Activated CD8-positive, alpha-beta T cell treated with anti-CD3 and anti-CD28 coated beads, Interleukin-2, amount 10 ng/mL, durations not matched to agents 7 days and 5 days (primary cell): ENCODE measurements at regions not wholly inside any gene's neighbourhood (a gene's known extent, or its start where the extent isn't known, plus 50 kb on each side); places are given as distances from the start of the nearest gene placed in this dataset.
"Not testable (repeated sequence)": the region's sequence is repeated elsewhere in the genome, so short reads cannot be mapped to it uniquely, and the experiment has no call there.

Experiments used
- ATAC-seq: fragments of 150-1000 bp; cut with Tn5 transposase; one replicate; pipeline ENCODE4 v1.10.0; 2021; ENCODE audit warnings: moderate library complexity
- CTCF ChIA-PET: fragments of 350-600 bp; sonication (Branson Sonifier 250); formaldehyde crosslinking; loops from one replicate; lab custom pipeline; 2021; ENCODE audit warnings: antibody characterized with exemption; lab: Charles Lee
- POLR2A ChIA-PET: fragments of 350-600 bp; sonication (Branson Sonifier 250); formaldehyde crosslinking; loops from one replicate; lab custom pipeline; 2021; ENCODE audit warnings: antibody characterized with exemption; lab: Charles Lee
- DNase-seq: peaks from one replicate; pipeline ENCODE4 v3.0.0-alpha.2; 2020
- H3K27ac Mint-ChIP-seq: one replicate; pipeline ENCODE4 v1.8.0; 2021; ENCODE audit warnings: mild to moderate bottlenecking, mixed read lengths
- H3K27me3 Mint-ChIP-seq: one replicate; pipeline ENCODE4 v1.8.0; 2021; ENCODE audit warnings: low read depth, mixed read lengths
- H3K36me3 Mint-ChIP-seq: one replicate; pipeline ENCODE4 v1.8.0; 2021; ENCODE audit warnings: low read depth, mixed read lengths
- H3K4me1 Mint-ChIP-seq: one replicate; pipeline ENCODE4 v1.8.0; 2021; ENCODE audit warnings: low read depth, mixed read lengths
- H3K4me3 Mint-ChIP-seq: one replicate; pipeline ENCODE4 v1.8.0; 2021; ENCODE audit warnings: mild to moderate bottlenecking, mixed read lengths
- H3K9me3 Mint-ChIP-seq: one replicate; pipeline ENCODE4 v1.8.0; 2022; ENCODE audit warnings: mixed read lengths; ENCODE audit not compliant: insufficient read depth

DNA sequence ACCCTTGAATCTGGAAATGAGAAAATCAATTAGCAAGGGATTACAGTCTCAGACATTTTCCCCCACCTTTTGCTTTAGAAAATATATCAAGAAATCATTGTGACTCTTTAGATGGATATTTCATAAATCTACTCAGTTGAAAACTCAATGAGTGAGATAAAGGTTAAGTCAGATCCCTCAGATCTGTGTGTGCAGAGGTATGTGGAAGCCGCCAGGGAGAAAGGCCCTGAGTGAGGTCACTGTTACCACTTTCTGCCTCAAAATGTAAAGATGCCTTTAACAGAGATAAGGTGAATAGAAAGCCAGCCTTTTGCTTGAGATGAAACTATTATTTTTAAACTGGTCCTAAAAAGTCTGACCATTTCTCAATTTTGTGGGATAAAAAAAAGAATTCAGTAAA, 225.6 kb upstream of the HES1 start:
- H3K9me3 Mint-ChIP-seq: no peaks in the 10 kb centered on the region
- no peak overlapping the region for H3K27ac Mint-ChIP-seq

DNA sequence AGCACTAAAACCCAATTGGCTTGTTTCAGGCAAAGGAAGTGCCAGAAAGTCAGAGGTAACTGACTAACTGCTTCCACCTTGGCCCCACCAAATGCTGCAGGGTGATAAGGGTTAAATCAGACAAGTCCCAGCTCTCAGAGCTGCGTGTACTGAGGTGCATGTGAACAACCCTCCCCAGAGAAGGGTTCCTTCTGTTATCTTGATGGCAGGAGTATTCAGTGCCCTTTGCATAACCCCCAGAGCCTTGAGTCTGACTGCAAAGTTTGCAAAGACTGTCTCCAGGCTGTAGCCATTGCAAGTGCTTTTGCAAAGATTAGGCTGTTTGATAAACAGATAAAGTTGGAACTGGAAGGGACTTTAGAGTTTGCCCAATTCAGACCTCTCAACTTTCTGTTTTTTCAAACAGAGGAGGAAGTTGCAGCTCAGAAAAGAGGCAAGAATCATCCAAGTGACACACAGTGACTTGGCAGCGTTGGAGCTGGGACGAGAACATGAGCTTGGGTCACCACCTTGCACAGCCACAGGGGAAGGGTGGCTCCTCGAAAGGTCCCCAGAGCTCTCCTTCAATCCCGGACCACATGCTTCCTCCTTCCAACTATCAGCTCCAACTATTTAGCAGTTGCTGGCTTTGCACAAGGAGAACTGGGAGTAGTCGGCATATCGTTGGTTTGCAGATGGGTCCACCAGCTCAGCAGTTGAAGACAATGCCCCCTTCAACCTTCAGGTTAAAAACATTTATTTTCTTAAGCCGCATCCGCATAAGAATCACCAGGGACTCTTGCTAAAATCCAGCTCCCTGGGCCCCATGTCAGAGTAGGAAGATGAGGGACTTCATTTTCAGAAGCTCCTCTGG, 224.8 kb upstream of the HES1 start:
- Mint-ChIP-seq H3K27me3 (peaks cover 9% of the 10 kb centered on the region), H3K27ac (no peak overlapping the region), H3K36me3 (no peaks in the 10 kb centered on the region), H3K4me3 (no peak overlapping the region), H3K9me3 (no peaks in the 10 kb centered on the region), H3K4me1 (peaks cover 4% of the 10 kb centered on the region)
- POLR2A ChIA-PET: no interaction called here
- CTCF ChIA-PET: no interaction called here
- no peak for DNase-seq
- no peak for ATAC-seq

More for the DNA sequence above, 225.6 kb upstream of the HES1 start:
- ChIA-PET POLR2A (no interaction called here), CTCF (no interaction called here)
- H3K4me3 Mint-ChIP-seq: no peak overlapping the region
- peaks cover 7% of the 10 kb centered on the region for H3K27me3 Mint-ChIP-seq
- ATAC-seq: no peak
- H3K4me1 Mint-ChIP-seq: peaks cover 4% of the 10 kb centered on the region
- DNase-seq: no peak
- H3K36me3 Mint-ChIP-seq: no peaks in the 10 kb centered on the region

DNA sequence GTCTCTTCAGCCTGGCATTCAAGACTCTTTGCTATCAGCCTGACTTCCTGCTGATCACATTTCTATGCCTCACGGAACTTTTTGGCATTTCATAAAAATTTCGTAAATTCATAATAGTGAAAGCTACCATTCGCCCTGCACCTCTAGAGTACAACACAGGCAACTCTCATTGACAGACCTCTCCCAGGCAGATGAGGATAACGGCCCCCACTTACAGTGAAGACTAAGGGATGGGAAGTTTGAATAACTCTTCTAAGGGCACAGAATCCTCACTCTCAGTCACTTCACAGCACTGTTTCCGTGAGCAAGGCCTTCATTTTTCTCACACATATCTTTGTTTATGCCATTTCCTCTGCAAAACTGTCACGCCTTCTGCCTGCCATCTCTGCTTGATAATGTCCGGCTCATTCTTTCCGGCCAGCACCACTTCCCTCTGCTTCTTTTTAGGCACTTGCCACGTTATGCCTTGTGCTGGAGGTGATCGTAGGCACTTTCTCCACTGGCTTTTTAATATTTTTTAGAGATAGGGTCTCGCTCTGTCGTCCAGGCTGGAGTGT, 224.1 kb upstream of the HES1 start:
- H3K4me1 Mint-ChIP-seq: peaks cover 4% of the 10 kb centered on the region
- ChIA-PET POLR2A (no interaction called here), CTCF (no interaction called here)
- no peak for DNase-seq
- no peaks in the 10 kb centered on the region for H3K36me3 Mint-ChIP-seq
- peaks cover 12% of the 10 kb centered on the region for H3K27me3 Mint-ChIP-seq
- H3K27ac Mint-ChIP-seq: no peak overlapping the region
- ATAC-seq: no peak
- H3K4me3 Mint-ChIP-seq: no peak overlapping the region
- H3K9me3 Mint-ChIP-seq: no peaks in the 10 kb centered on the region

DNA sequence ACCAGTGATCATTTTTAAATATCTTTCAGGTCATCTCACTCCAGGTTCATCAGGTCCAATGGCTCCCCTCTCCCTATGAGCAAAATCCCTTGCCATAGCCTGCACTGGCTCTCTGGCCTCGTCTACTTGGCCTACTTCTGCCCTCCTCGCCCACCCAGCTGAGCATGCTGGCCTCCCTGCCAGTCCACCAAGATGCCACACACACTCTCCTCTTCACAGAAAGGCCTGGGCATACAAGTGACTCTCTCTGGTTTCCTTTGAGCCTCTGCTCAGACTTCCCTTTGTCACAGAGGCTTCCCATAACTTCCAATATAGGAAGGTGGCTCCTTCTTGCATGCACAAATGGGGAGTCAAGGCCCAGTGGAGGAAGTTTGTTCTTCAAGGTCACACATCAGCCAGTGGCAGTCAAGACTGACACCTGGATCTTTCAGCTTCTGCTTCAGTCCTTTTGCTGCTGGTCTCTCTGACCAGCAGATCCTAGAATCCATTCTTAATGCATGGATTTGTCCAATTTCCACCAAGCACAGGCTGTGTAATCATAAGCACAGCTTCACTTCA, 223.2 kb upstream of the HES1 start:
- ATAC-seq (no peak), DNase-seq (no peak)
- Mint-ChIP-seq H3K4me3 (no peak overlapping the region), H3K36me3 (no peaks in the 10 kb centered on the region), H3K27me3 (peaks cover 12% of the 10 kb centered on the region), H3K9me3 (no peaks in the 10 kb centered on the region), H3K27ac (no peak overlapping the region), H3K4me1 (peaks cover 4% of the 10 kb centered on the region)
- POLR2A ChIA-PET: no interaction called here
- CTCF ChIA-PET: no interaction called here

DNA sequence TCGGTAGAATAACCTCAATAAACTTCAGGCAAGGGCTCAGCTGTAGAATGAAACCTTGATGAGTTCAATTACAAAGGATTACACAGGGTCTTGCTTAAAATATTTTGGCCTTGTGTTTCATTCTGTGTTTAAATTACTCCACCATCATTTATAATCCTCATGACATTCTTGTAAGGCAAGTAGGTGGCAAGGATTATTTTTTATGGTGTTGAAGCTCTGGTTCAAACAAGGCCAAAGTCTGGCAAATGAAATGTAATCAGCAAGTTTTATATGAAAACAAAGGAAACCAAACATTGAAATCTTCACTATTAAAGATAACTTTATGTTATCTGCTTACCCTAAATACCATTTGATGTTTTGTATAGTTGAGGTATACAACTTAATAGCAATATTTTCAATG, 221.3 kb upstream of the HES1 start:
- peaks cover 13% of the 10 kb centered on the region for H3K27me3 Mint-ChIP-seq
- DNase-seq: no peak

DNA sequence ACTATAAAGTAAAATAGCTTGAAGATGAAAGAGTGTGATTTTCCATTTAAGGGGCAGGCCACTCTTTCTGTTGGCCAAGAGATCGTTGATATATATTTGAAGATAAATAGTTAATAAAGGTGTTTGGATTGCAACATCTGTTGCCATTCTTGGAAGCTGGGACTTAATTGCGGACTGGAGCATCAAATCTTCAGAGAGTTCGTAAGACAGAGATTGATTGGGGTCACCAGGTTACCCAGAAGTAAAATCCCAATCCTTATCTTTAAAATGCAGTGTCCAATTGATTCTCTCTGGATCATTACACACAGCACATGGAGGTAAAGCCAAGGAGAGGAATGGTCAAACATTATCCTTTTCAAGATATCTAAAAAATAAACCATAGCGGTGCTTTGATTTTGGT, 220.8 kb upstream of the HES1 start:
- no peak overlapping the region for H3K27ac Mint-ChIP-seq
- peaks cover 13% of the 10 kb centered on the region for H3K27me3 Mint-ChIP-seq
- CTCF ChIA-PET: interaction anchor here (1.5 kb wide), 1 partner anchor 401 kb away, joined by 5 read pairs; no protein-coding TSS in a partner anchor
- no peaks in the 10 kb centered on the region for H3K36me3 Mint-ChIP-seq
- POLR2A ChIA-PET: no interaction called here
- ATAC-seq: no peak
- no peak for DNase-seq
- peaks cover 4% of the 10 kb centered on the region for H3K4me1 Mint-ChIP-seq
- no peaks in the 10 kb centered on the region for H3K9me3 Mint-ChIP-seq
- no peak overlapping the region for H3K4me3 Mint-ChIP-seq

More for the DNA sequence above, 221.3 kb upstream of the HES1 start:
- Mint-ChIP-seq H3K4me3 (no peak overlapping the region), H3K9me3 (no peaks in the 10 kb centered on the region), H3K27ac (no peak overlapping the region), H3K36me3 (no peaks in the 10 kb centered on the region), H3K4me1 (peaks cover 4% of the 10 kb centered on the region)
- ATAC-seq: no peak
- POLR2A ChIA-PET: no interaction called here
- CTCF ChIA-PET: interaction anchor here (1.5 kb wide), 1 partner anchor 401 kb away, joined by 5 read pairs; no protein-coding TSS in a partner anchor

DNA sequence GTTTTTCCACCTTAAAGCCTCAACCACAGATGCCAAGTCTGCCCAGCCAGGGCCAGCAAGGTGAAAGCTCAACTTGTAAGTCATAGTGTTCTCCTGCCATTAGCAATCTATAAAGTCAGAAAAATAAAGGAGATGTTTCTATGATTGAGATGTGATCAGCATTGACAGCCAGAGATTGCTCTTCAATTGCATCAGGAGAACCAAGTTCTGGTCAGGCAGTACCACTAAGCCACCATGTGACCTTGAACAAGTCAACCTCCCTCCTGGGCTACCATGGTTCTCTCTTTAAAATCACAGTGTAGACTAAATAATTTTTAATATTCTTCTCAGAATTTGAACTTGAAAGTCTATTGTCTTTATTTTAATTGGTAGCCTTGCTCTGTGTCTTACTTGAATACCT, 220.3 kb upstream of the HES1 start:
- Mint-ChIP-seq H3K27me3 (peaks cover 13% of the 10 kb centered on the region), H3K9me3 (no peaks in the 10 kb centered on the region), H3K36me3 (no peaks in the 10 kb centered on the region), H3K4me3 (no peak overlapping the region), H3K27ac (no peak overlapping the region), H3K4me1 (peaks cover 4% of the 10 kb centered on the region)
- ChIA-PET POLR2A (no interaction called here), CTCF (interaction anchor here (1.5 kb wide), 1 partner anchor 400 kb away, joined by 5 read pairs; no protein-coding TSS in a partner anchor)
- ATAC-seq (no peak), DNase-seq (no peak)

DNA sequence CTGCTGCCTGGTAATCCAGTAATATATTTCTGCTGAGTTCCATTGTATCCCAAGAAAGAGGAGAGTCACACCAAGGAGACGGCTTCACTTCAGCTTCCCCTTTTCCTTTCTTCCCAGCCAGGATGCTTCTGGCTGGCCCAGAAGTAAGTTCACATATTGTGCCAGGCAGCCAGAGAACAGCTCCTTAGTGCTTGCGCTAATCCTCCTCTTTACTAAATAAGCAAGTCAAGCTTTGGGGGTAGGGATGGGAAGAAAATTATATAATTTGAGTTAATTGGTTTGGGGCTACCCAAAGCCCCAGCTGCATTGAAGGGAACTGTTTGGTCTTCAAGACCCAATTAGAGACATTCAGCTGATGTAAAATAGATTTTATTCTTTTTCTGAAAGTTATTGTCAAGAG, 218.8 kb upstream of the HES1 start:
- Mint-ChIP-seq H3K9me3 (no peaks in the 10 kb centered on the region), H3K36me3 (no peaks in the 10 kb centered on the region), H3K4me1 (no peaks in the 10 kb centered on the region), H3K27me3 (peaks cover 13% of the 10 kb centered on the region), H3K4me3 (no peak overlapping the region), H3K27ac (no peak overlapping the region)
- ChIA-PET POLR2A (no interaction called here), CTCF (interaction anchor here (1.2 kb wide), 1 partner anchor 53 kb away, joined by 3 read pairs; no protein-coding TSS in a partner anchor)
- ATAC-seq: no peak
- no peak for DNase-seq

DNA sequence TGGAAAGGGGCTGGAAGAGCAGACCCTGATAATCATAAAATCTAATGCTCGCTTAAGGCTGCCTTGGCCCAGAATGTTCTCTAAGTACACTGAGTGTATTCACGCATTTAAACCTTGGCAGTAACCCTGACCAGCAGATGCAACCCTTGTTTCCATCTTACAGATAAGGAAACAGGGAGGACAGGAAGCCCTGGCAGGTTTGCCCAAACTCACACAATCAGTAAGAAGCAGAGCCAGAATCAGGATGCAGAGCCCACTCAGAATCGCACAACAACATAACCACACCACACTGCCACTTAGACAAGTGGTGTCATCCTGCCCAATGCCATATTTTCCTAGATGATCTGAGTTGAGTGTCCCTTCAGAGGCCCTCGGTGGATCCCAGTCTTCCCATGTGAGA, 214.5 kb upstream of the HES1 start:
- H3K9me3 Mint-ChIP-seq: peaks cover 3% of the 10 kb centered on the region
- H3K4me1 Mint-ChIP-seq: no peaks in the 10 kb centered on the region
- H3K36me3 Mint-ChIP-seq: no peaks in the 10 kb centered on the region
- no peak for ATAC-seq
- ChIA-PET POLR2A (no interaction called here), CTCF (no interaction called here)
- peaks cover 6% of the 10 kb centered on the region for H3K27me3 Mint-ChIP-seq
- H3K4me3 Mint-ChIP-seq: no peak overlapping the region
- no peak for DNase-seq
- H3K27ac Mint-ChIP-seq: no peak overlapping the region

DNA sequence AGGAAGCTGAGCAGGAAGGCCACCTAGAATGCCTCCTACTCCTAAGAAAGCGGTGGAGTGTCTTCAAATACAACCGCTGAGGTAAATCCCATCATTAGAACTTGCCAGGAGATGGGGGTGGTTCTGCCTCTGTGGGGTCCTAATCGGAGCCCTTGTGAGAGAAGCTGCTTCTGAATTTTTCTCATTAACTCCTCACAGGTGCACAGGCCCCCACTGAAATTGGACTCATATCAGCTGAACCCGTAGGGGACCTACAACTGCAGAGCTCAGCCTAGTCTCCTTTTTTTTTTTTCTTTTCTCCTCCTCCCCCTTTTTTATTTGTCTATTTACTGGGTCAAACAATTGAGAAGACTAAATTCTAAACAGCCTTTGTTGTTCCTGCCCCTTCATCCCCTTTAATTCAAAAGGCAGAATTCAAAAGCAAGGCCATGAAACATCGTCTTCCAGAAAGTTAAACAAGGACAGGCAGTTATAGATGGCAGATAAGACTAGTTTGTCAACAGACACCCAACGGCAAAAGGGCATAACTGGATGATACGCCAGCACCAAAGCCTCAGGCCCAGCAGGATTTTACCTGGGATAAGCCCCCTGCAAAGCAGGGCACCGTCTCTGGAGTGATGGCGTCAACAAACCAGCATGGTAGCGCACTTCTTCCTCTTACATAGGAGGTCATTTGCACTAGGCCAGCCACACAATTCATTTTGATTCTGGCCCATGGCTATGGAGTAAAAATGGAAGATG, 213.7 kb upstream of the HES1 start:
- no peak overlapping the region for H3K27ac Mint-ChIP-seq
- POLR2A ChIA-PET: no interaction called here
- H3K4me3 Mint-ChIP-seq: no peak overlapping the region
- H3K36me3 Mint-ChIP-seq: no peaks in the 10 kb centered on the region
- CTCF ChIA-PET: no interaction called here
- H3K4me1 Mint-ChIP-seq: no peaks in the 10 kb centered on the region
- peaks cover 2% of the 10 kb centered on the region for H3K27me3 Mint-ChIP-seq
- ATAC-seq: no peak
- DNase-seq: no peak
- H3K9me3 Mint-ChIP-seq: peaks cover 3% of the 10 kb centered on the region

DNA sequence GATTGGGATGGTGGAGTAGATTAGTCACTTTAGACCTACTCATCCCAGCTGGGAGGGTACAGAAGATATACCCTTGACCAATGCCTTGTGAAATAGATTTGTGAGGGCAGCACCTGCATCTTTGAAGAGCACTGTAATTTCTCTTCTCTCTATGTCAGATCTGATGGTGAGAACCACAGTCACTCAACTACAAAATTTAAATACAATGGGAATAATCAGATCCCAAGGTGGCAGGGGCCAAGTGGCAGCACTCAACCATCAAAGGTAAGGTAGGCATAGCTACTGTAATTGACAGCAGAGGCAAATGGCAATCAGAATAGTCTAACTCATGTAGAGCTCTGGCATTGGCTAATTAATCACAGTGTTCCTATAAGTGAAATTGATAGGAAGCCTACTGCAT, 212.0 kb upstream of the HES1 start:
- H3K9me3 Mint-ChIP-seq: not testable (repeated sequence)

DNA sequence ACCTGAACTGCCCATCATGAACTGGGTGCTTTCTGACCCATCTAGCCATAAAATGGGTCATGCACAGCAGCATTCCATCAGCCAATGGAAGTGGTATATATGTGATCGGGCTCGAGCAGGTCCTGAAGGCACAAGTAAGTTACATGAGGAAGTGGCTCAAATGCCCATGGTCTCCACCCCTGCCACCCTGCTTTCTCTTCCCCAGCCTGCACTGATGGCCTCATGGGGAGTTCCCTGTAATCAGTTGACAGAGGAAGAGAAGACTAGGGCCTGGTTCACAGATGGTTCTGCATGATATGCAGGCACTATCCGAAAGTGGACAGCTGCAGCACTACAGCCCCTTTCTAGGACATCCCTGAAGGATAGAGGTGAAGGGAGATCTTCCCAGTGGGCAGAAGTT, 209.9 kb upstream of the HES1 start:
- CTCF ChIA-PET, H3K27ac Mint-ChIP-seq, H3K4me1 Mint-ChIP-seq: not testable (repeated sequence)

More for the DNA sequence above, 212.0 kb upstream of the HES1 start:
- H3K4me3 Mint-ChIP-seq, H3K36me3 Mint-ChIP-seq, CTCF ChIA-PET, H3K27me3 Mint-ChIP-seq, ATAC-seq, H3K4me1 Mint-ChIP-seq, POLR2A ChIA-PET, DNase-seq, H3K27ac Mint-ChIP-seq: not testable (repeated sequence)

More for the DNA sequence above, 209.9 kb upstream of the HES1 start:
- H3K9me3 Mint-ChIP-seq, H3K27me3 Mint-ChIP-seq, ATAC-seq, POLR2A ChIA-PET, H3K4me3 Mint-ChIP-seq, DNase-seq, H3K36me3 Mint-ChIP-seq: not testable (repeated sequence)
